Activated naive CD8-positive, alpha-beta T cell (primary cell): ENCODE measurements at regions not wholly inside any gene's neighbourhood (a gene's known extent, or its start where the extent isn't known, plus 50 kb on each side); places are given as distances from the start of the nearest gene placed in this dataset.
"Not testable (repeated sequence)": the region's sequence is repeated elsewhere in the genome, so short reads cannot be mapped to it uniquely, and the experiment has no call there.

Experiments
- H3K27ac Mint-ChIP-seq: one replicate; pipeline ENCODE4 v1.8.0; 2021; ENCODE audit warnings: mixed read lengths
- H3K27me3 Mint-ChIP-seq: one replicate; pipeline ENCODE4 v1.8.0; 2021; ENCODE audit warnings: mixed read lengths
- H3K36me3 Mint-ChIP-seq: one replicate; pipeline ENCODE4 v1.8.0; 2021; ENCODE audit warnings: mixed read lengths
- H3K4me1 Mint-ChIP-seq: one replicate; pipeline ENCODE4 v1.8.0; 2021; ENCODE audit warnings: low read depth, mixed read lengths
- H3K4me3 Mint-ChIP-seq: one replicate; pipeline ENCODE4 v1.8.0; 2021; ENCODE audit warnings: mild to moderate bottlenecking, mixed read lengths
- H3K9me3 Mint-ChIP-seq: one replicate; pipeline ENCODE4 v1.8.0; 2021; ENCODE audit warnings: low read depth, mixed read lengths

GRCh38 chr11:13206086-13206640 lies 71.4 kb upstream of the BMAL1 start:
- Mint-ChIP-seq H3K36me3 (no peaks in the 10 kb centered on the region), H3K9me3 (no peaks in the 10 kb centered on the region), H3K4me1 (peaks cover 32% of the 10 kb centered on the region), H3K4me3 (no peak overlapping the region), H3K27me3 (no peaks in the 10 kb centered on the region), H3K27ac (no peak overlapping the region)

- Mint-ChIP-seq H3K36me3 (no peaks in the 10 kb centered on the region), H3K27me3 (no peaks in the 10 kb centered on the region), H3K9me3 (no peaks in the 10 kb centered on the region), H3K27ac (peak overlapping the region; percentile 87), H3K4me3 (peak overlapping the region; percentile 83), H3K4me1 (peaks cover 32% of the 10 kb centered on the region)
Measured at GRCh38 chr11:13207270-13207664, 70.3 kb upstream of the BMAL1 start.

GRCh38 chr11:13207665-13208594 lies 69.7 kb upstream of the BMAL1 start:
- H3K4me3 Mint-ChIP-seq, result peak overlapping the region; percentile 83
- H3K27ac Mint-ChIP-seq, result peak overlapping the region; percentile 87
- H3K27me3 Mint-ChIP-seq, result no peaks in the 10 kb centered on the region
- H3K36me3 Mint-ChIP-seq, result no peaks in the 10 kb centered on the region
- H3K9me3 Mint-ChIP-seq, result no peaks in the 10 kb centered on the region
- H3K4me1 Mint-ChIP-seq, result peaks cover 32% of the 10 kb centered on the region

- Mint-ChIP-seq H3K4me1 (peaks cover 32% of the 10 kb centered on the region), H3K9me3 (no peaks in the 10 kb centered on the region), H3K4me3 (no peak overlapping the region), H3K36me3 (no peaks in the 10 kb centered on the region), H3K27me3 (no peaks in the 10 kb centered on the region), H3K27ac (no peak overlapping the region)
Measured at GRCh38 chr11:13208921-13209320, 68.7 kb upstream of the BMAL1 start.

GRCh38 chr11:13209379-13209778 lies 68.2 kb upstream of the BMAL1 start:
- Mint-ChIP-seq H3K36me3 (no peaks in the 10 kb centered on the region), H3K4me3 (no peak overlapping the region), H3K4me1 (peaks cover 32% of the 10 kb centered on the region), H3K27me3 (peaks cover 2% of the 10 kb centered on the region), H3K27ac (no peak overlapping the region), H3K9me3 (no peaks in the 10 kb centered on the region)

GRCh38 chr11:13210424-13210823 lies 67.2 kb upstream of the BMAL1 start:
- H3K27ac Mint-ChIP-seq, result no peak overlapping the region

GRCh38 chr11:13214276-13214675 lies 63.3 kb upstream of the BMAL1 start:
- Mint-ChIP-seq H3K4me3 (no peak overlapping the region), H3K4me1 (no peaks in the 10 kb centered on the region), H3K36me3 (no peaks in the 10 kb centered on the region), H3K27me3 (peaks cover 4% of the 10 kb centered on the region), H3K27ac (no peak overlapping the region), H3K9me3 (no peaks in the 10 kb centered on the region)

More at GRCh38 chr11:13210424-13210823, 67.2 kb upstream of the BMAL1 start:
- Mint-ChIP-seq H3K36me3 (no peaks in the 10 kb centered on the region), H3K4me3 (no peak overlapping the region), H3K27me3 (peaks cover 4% of the 10 kb centered on the region), H3K4me1 (peaks cover 29% of the 10 kb centered on the region), H3K9me3 (no peaks in the 10 kb centered on the region)

- Mint-ChIP-seq H3K27me3 (peaks cover 4% of the 10 kb centered on the region), H3K4me1 (no peaks in the 10 kb centered on the region), H3K27ac (no peak overlapping the region), H3K4me3 (no peak overlapping the region), H3K9me3 (no peaks in the 10 kb centered on the region), H3K36me3 (no peaks in the 10 kb centered on the region)
Measured at GRCh38 chr11:13215149-13215548, 62.4 kb upstream of the BMAL1 start.

- Mint-ChIP-seq H3K27me3 (peaks cover 4% of the 10 kb centered on the region), H3K4me1 (no peaks in the 10 kb centered on the region), H3K27ac (no peak overlapping the region), H3K36me3 (no peaks in the 10 kb centered on the region), H3K4me3 (no peak overlapping the region), H3K9me3 (no peaks in the 10 kb centered on the region)
Measured at GRCh38 chr11:13216019-13216710, 61.4 kb upstream of the BMAL1 start.

GRCh38 chr11:13216711-13217075 lies 60.9 kb upstream of the BMAL1 start:
- peaks cover 4% of the 10 kb centered on the region for H3K27me3 Mint-ChIP-seq
- H3K9me3 Mint-ChIP-seq, result no peaks in the 10 kb centered on the region
- no peaks in the 10 kb centered on the region for H3K36me3 Mint-ChIP-seq
- H3K4me3 Mint-ChIP-seq, result no peak overlapping the region
- no peaks in the 10 kb centered on the region for H3K4me1 Mint-ChIP-seq
- no peak overlapping the region for H3K27ac Mint-ChIP-seq

GRCh38 chr11:13218685-13219084 lies 58.9 kb upstream of the BMAL1 start:
- H3K27me3 Mint-ChIP-seq, H3K36me3 Mint-ChIP-seq, H3K9me3 Mint-ChIP-seq, H3K4me3 Mint-ChIP-seq, H3K4me1 Mint-ChIP-seq, H3K27ac Mint-ChIP-seq: not testable (repeated sequence)

- Mint-ChIP-seq H3K4me3 (no peak overlapping the region), H3K36me3 (no peaks in the 10 kb centered on the region), H3K4me1 (no peaks in the 10 kb centered on the region)
Measured at GRCh38 chr11:13220148-13220547, 57.4 kb upstream of the BMAL1 start.

GRCh38 chr11:13221722-13222121 lies 55.9 kb upstream of the BMAL1 start:
- Mint-ChIP-seq H3K27me3 (no peaks in the 10 kb centered on the region), H3K4me3 (no peak overlapping the region), H3K36me3 (no peaks in the 10 kb centered on the region), H3K4me1 (no peaks in the 10 kb centered on the region), H3K9me3 (no peaks in the 10 kb centered on the region), H3K27ac (no peak overlapping the region)

More at GRCh38 chr11:13220148-13220547, 57.4 kb upstream of the BMAL1 start:
- Mint-ChIP-seq H3K27ac (no peak overlapping the region), H3K27me3 (no peaks in the 10 kb centered on the region), H3K9me3 (no peaks in the 10 kb centered on the region)

- Mint-ChIP-seq H3K36me3 (no peaks in the 10 kb centered on the region), H3K4me1 (no peaks in the 10 kb centered on the region), H3K9me3 (no peaks in the 10 kb centered on the region), H3K4me3 (no peak overlapping the region), H3K27me3 (no peaks in the 10 kb centered on the region), H3K27ac (no peak overlapping the region)
Measured at GRCh38 chr11:13222285-13222684, 55.3 kb upstream of the BMAL1 start.

GRCh38 chr11:13223112-13223511 lies 54.5 kb upstream of the BMAL1 start:
- H3K4me3 Mint-ChIP-seq, result no peak overlapping the region
- H3K4me1 Mint-ChIP-seq, result no peaks in the 10 kb centered on the region
- no peaks in the 10 kb centered on the region for H3K9me3 Mint-ChIP-seq
- H3K27me3 Mint-ChIP-seq, result no peaks in the 10 kb centered on the region
- H3K36me3 Mint-ChIP-seq, result no peaks in the 10 kb centered on the region
- no peak overlapping the region for H3K27ac Mint-ChIP-seq
